GM19239 (cell line): ENCODE measurements at regions not wholly inside any gene's neighbourhood (a gene's known extent, or its start where the extent isn't known, plus 50 kb on each side); places are given as distances from the start of the nearest gene placed in this dataset.

Source experiments
- DNase-seq: peaks from one replicate; pipeline ENCODE4 v3.0.0; 2011; ENCODE audit warnings: low spot score; ENCODE audit not compliant: insufficient read length
- FAIRE-seq: peaks from 2 replicates; lab custom pipeline; 2011; peaks lifted over from hg19 to GRCh38; lab: Jason Lieb, UNC

- no peak for FAIRE-seq
Observed at GRCh38 chr2:220994846-220995245, 577.3 kb downstream of the EPHA4 start.

GRCh38 chr2:220995581-220995980 is 576.5 kb downstream of the EPHA4 start:
- no peak for DNase-seq
- FAIRE-seq, result no peak

More at GRCh38 chr2:220994846-220995245, 577.3 kb downstream of the EPHA4 start:
- DNase-seq, result no peak

- no peak for DNase-seq
- no peak for FAIRE-seq
Observed at GRCh38 chr2:220998156-220998555, 573.9 kb downstream of the EPHA4 start.

GRCh38 chr2:220999356-220999755 is 572.7 kb downstream of the EPHA4 start:
- DNase-seq, result no peak
- no peak for FAIRE-seq

GRCh38 chr2:221001381-221001801 is 570.7 kb downstream of the EPHA4 start:
- no peak for DNase-seq
- FAIRE-seq, result no peak

GRCh38 chr2:221002101-221002685 is 569.9 kb downstream of the EPHA4 start:
- no peak for FAIRE-seq
- DNase-seq, result no peak

- DNase-seq (no peak), FAIRE-seq (no peak)
Observed at GRCh38 chr2:221005338-221005737, 566.8 kb downstream of the EPHA4 start.

GRCh38 chr2:221006084-221006483 is 566.0 kb downstream of the EPHA4 start:
- no peak for FAIRE-seq
- no peak for DNase-seq

- DNase-seq, result no peak
- FAIRE-seq, result no peak
Observed at GRCh38 chr2:221016551-221016950, 555.6 kb downstream of the EPHA4 start.

GRCh38 chr2:221018262-221018661 is 553.8 kb downstream of the EPHA4 start:
- FAIRE-seq (no peak), DNase-seq (no peak)

- DNase-seq, result no peak
- FAIRE-seq, result no peak
Observed at GRCh38 chr2:221019668-221020067, 552.4 kb downstream of the EPHA4 start.

GRCh38 chr2:221022554-221022953 is 549.5 kb downstream of the EPHA4 start:
- no peak for FAIRE-seq
- DNase-seq, result no peak

- DNase-seq (no peak), FAIRE-seq (peak; percentile 18)
Observed at GRCh38 chr2:221025398-221025797, 546.7 kb downstream of the EPHA4 start.

- no peak for FAIRE-seq
Observed at GRCh38 chr2:221034026-221034701, 537.9 kb downstream of the EPHA4 start.

GRCh38 chr2:221034973-221035372 is 537.1 kb downstream of the EPHA4 start:
- DNase-seq, result no peak
- FAIRE-seq, result no peak

More at GRCh38 chr2:221034026-221034701, 537.9 kb downstream of the EPHA4 start:
- no peak for DNase-seq

GRCh38 chr2:221042926-221043325 is 529.2 kb downstream of the EPHA4 start:
- DNase-seq, result no peak
- FAIRE-seq, result no peak

GRCh38 chr2:221044781-221045180 is 527.3 kb downstream of the EPHA4 start:
- DNase-seq, result no peak
- no peak for FAIRE-seq

- FAIRE-seq, result no peak
Observed at GRCh38 chr2:221050020-221050795, 521.9 kb downstream of the EPHA4 start.

GRCh38 chr2:221051162-221051561 is 520.9 kb downstream of the EPHA4 start:
- no peak for DNase-seq

More at GRCh38 chr2:221050020-221050795, 521.9 kb downstream of the EPHA4 start:
- DNase-seq, result no peak

GRCh38 chr2:221060376-221060775 is 511.7 kb downstream of the EPHA4 start:
- DNase-seq (no peak), FAIRE-seq (no peak)

More at GRCh38 chr2:221051162-221051561, 520.9 kb downstream of the EPHA4 start:
- FAIRE-seq, result no peak

- no peak for FAIRE-seq
Observed at GRCh38 chr2:221063568-221063967, 508.5 kb downstream of the EPHA4 start.

More at GRCh38 chr2:221063568-221063967, 508.5 kb downstream of the EPHA4 start:
- DNase-seq, result no peak
